H1 (cell line): ENCODE measurements at regions not wholly inside any gene's neighbourhood (a gene's known extent, or its start where the extent isn't known, plus 50 kb on each side); places are given as distances from the start of the nearest gene placed in this dataset.

Source experiments
- CTCF ChIA-PET: fragments of 300-600 bp; sonication (Branson Sonifier 250); formaldehyde crosslinking; loops from one replicate; lab custom pipeline; 2021; ENCODE audit not compliant: partially characterized antibody; lab: Charles Lee
- POLR2A ChIA-PET: fragments of 300-600 bp; sonication (Branson Sonifier 250); formaldehyde crosslinking; loops from one replicate; lab custom pipeline; 2021; ENCODE audit warnings: inconsistent platforms; ENCODE audit not compliant: partially characterized antibody; lab: Charles Lee
- DNase-seq, 2 experiments: peaks; one replicate each; pipeline versions ENCODE4 v3.0.0 to v3.0.0-alpha.2; 2010 to 2022; ENCODE audit warnings: low spot score in 2 of 2, low read depth in 1 of 2, mixed read lengths in 1 of 2
- FAIRE-seq: peaks from 2 replicates; lab custom pipeline; 2011; peaks lifted over from hg19 to GRCh38; lab: Jason Lieb, UNC
- H2AFZ ChIP-seq: 2 replicates; pipeline ENCODE4 v1.8.1; 2012; ENCODE audit warnings: low read length, inconsistent platforms
- H2AK5ac ChIP-seq: 2 replicates; pipeline ENCODE4 v1.6.1; 2013; ENCODE audit warnings: low read depth, low read length
- H2BK120ac ChIP-seq: replicated peaks from 2 replicates; pipeline ENCODE3; 2013; ENCODE audit warnings: low read depth, low read length, inconsistent platforms
- H2BK12ac ChIP-seq: 2 replicates; pipeline ENCODE4 v1.6.1; 2013; ENCODE audit warnings: low read depth, low read length
- H2BK15ac ChIP-seq: 2 replicates; pipeline ENCODE4 v1.6.1; 2013; ENCODE audit warnings: low read length
- H2BK20ac ChIP-seq: 2 replicates; pipeline ENCODE4 v1.6.1; 2013; ENCODE audit warnings: low read length
- H2BK5ac ChIP-seq: 2 replicates; pipeline ENCODE4 v1.6.1; 2013; ENCODE audit warnings: low read depth, low read length
- H3K14ac ChIP-seq: 2 replicates; pipeline ENCODE4 v1.6.1; 2013; ENCODE audit warnings: inconsistent platforms; ENCODE audit not compliant: insufficient read length
- H3K18ac ChIP-seq: 2 replicates; pipeline ENCODE4 v1.6.1; 2013; ENCODE audit warnings: low read length; ENCODE audit errors: extremely low read depth
- H3K23ac ChIP-seq: 2 replicates; pipeline ENCODE4 v1.6.1; 2013; ENCODE audit warnings: inconsistent platforms; ENCODE audit not compliant: insufficient read length
- H3K23me2 ChIP-seq: 2 replicates; pipeline ENCODE4 v1.6.1; 2013; ENCODE audit warnings: low read depth, low read length
- H3K27ac ChIP-seq: 2 replicates; pipeline ENCODE4 v1.6.1; 2011; ENCODE audit warnings: low read depth, low read length, inconsistent platforms
- H3K27me3 ChIP-seq, 4 experiments: replicated peaks in 1 of 4; 1 replicate in 1 of 4; 2 replicates in 3 of 4; pipeline versions ENCODE4 v1.6.1 to v1.8.1; 2011 to 2013; ENCODE audit warnings: low read length in 3 of 4, mild to moderate bottlenecking in 3 of 4, inconsistent platforms in 2 of 4, mixed read lengths in 2 of 4, moderate library complexity in 1 of 4; ENCODE audit not compliant: control insufficient read depth in 3 of 4, insufficient read depth in 3 of 4; ENCODE audit errors: extremely low read depth in 1 of 4
- H3K36me3 ChIP-seq, 4 experiments: 2 replicates each; pipeline versions ENCODE4 v1.6.1 to v1.8.1; 2011 to 2013; ENCODE audit warnings: mild to moderate bottlenecking in 4 of 4, low read length in 3 of 4, moderate library complexity in 2 of 4, control low read depth in 1 of 4, inconsistent platforms in 1 of 4; ENCODE audit not compliant: insufficient read depth in 4 of 4, control insufficient read depth in 2 of 4
- H3K4ac ChIP-seq: replicated peaks from 2 replicates; pipeline ENCODE3; 2013; ENCODE audit warnings: low read length, low read depth, mixed read lengths, inconsistent platforms; ENCODE audit not compliant: insufficient read length
- H3K4me1 ChIP-seq, 4 experiments: replicated peaks in 1 of 4; 1 replicate in 1 of 4; 2 replicates in 3 of 4; pipeline versions ENCODE4 v1.6.1 to v1.8.1; 2011 to 2013; ENCODE audit warnings: low read length in 3 of 4, inconsistent platforms in 2 of 4, mixed read lengths in 1 of 4; ENCODE audit not compliant: insufficient read depth in 4 of 4, control insufficient read depth in 3 of 4
- H3K4me2 ChIP-seq, 2 experiments: 2 replicates each; pipeline versions ENCODE4 v1.6.1 to v1.8.1; 2011 to 2013; ENCODE audit warnings: low read depth in 2 of 2, low read length in 2 of 2, control low read depth in 1 of 2, inconsistent platforms in 1 of 2, mild to moderate bottlenecking in 1 of 2; ENCODE audit not compliant: insufficient read depth in 1 of 2
- H3K4me3 ChIP-seq, 4 experiments: fragments of 200-600, 300-600 bp in 1 of 4; sonication (generic), shearing (Covaris generic), sonication (Bioruptor Twin) in 1 of 4; 2 replicates each; pipeline versions ENCODE4 v1.5.1 to v1.8.1; 2011 to 2016; ENCODE audit warnings: low read length in 4 of 4, low read depth in 3 of 4, control low read depth in 2 of 4, inconsistent platforms in 2 of 4, mild to moderate bottlenecking in 2 of 4, mixed read lengths in 1 of 4, moderate library complexity in 1 of 4; ENCODE audit not compliant: insufficient read depth in 2 of 4; ENCODE audit errors: extremely low read depth in 1 of 4
- H3K56ac ChIP-seq: replicated peaks from 2 replicates; pipeline ENCODE3; 2013; ENCODE audit warnings: low read depth, mild to moderate bottlenecking, mixed read lengths, low read length, inconsistent platforms; ENCODE audit not compliant: insufficient read length
- H3K79me1 ChIP-seq: 2 replicates; pipeline ENCODE4 v1.6.1; 2013; ENCODE audit warnings: low read depth, low read length, control low read depth
- H3K79me2 ChIP-seq, 2 experiments: 2 replicates each; pipeline versions ENCODE4 v1.6.1 to v1.8.1; 2012 to 2013; ENCODE audit warnings: low read length in 2 of 2, mild to moderate bottlenecking in 2 of 2, inconsistent platforms in 1 of 2; ENCODE audit not compliant: insufficient read depth in 2 of 2, control insufficient read depth in 1 of 2
- H3K9ac ChIP-seq, 4 experiments: replicated peaks in 1 of 4; 1 replicate in 1 of 4; 2 replicates in 3 of 4; pipeline versions ENCODE4 v1.6.1 to v1.8.1; 2011 to 2013; ENCODE audit warnings: low read depth in 3 of 4, low read length in 3 of 4, control low read depth in 2 of 4, mild to moderate bottlenecking in 2 of 4, moderate library complexity in 2 of 4, inconsistent platforms in 1 of 4; ENCODE audit errors: extremely low read depth in 1 of 4
- H3K9me3 ChIP-seq, 2 experiments: 2 replicates each; pipeline versions ENCODE4 v1.6.1 to v1.8.1; 2012 to 2013; ENCODE audit warnings: mild to moderate bottlenecking in 2 of 2, moderate library complexity in 2 of 2, control low read depth in 1 of 2, inconsistent platforms in 1 of 2, low read depth in 1 of 2, low read length in 1 of 2, mixed read lengths in 1 of 2; ENCODE audit not compliant: insufficient read depth in 2 of 2
- H4K20me1 ChIP-seq, 2 experiments: replicated peaks in 1 of 2; 2 replicates each; pipeline versions ENCODE3 to v1.8.1; 2011 to 2013; ENCODE audit warnings: inconsistent platforms in 2 of 2, low read length in 2 of 2, mild to moderate bottlenecking in 1 of 2; ENCODE audit not compliant: insufficient read depth in 2 of 2, control insufficient read depth in 1 of 2
- H4K5ac ChIP-seq: 2 replicates; pipeline ENCODE4 v1.6.1; 2013; ENCODE audit warnings: low read length, low read depth, mixed read lengths, inconsistent platforms; ENCODE audit not compliant: insufficient read length
- H4K8ac ChIP-seq: 2 replicates; pipeline ENCODE4 v1.8.0; 2013; ENCODE audit warnings: mild to moderate bottlenecking, moderate library complexity, low read length, inconsistent platforms; ENCODE audit not compliant: insufficient read depth; ENCODE audit errors: extremely low read depth
- H4K91ac ChIP-seq: replicated peaks from 2 replicates; pipeline ENCODE3; 2013; ENCODE audit warnings: low read length, mixed read lengths, inconsistent platforms; ENCODE audit not compliant: insufficient read length
- CBX5 ChIP-seq: fragments of 300-800, 300-1000 bp; sonication (generic); IDR thresholded peaks from 2 replicates; pipeline ENCODE4 v1.7.1; 2016; ENCODE audit warnings: antibody characterized with exemption, low read length, low read depth
- KDM1A ChIP-seq: fragments of 200-600, 300-600 bp; sonication (generic); IDR thresholded peaks from 2 replicates; pipeline ENCODE4 v1.7.1; 2016; ENCODE audit warnings: mild to moderate bottlenecking, low read length, borderline replicate concordance
- SIN3A ChIP-seq, 2 experiments: IDR thresholded peaks in 1 of 2; conservative IDR thresholded peaks in 1 of 2; 2 replicates each; pipeline ENCODE4 v1.6.1; 2011 to 2012; ENCODE audit warnings: low read length in 2 of 2, improper control_type of control experiment in 1 of 2, low read depth in 1 of 2, mild to moderate bottlenecking in 1 of 2
- WGBS, 2 experiments: shearing (Covaris generic) in 1 of 2; methylation state at CpG; one replicate each; pipeline versions ENCODE4 v1.1.6 to v1.1.7; 2013 to 2015; ENCODE audit warnings: low lambda C conversion rate in 2 of 2, mixed read lengths in 2 of 2, inconsistent platforms in 1 of 2, low coverage in 1 of 2, missing lambda C conversion rate in 1 of 2; ENCODE audit not compliant: insufficient replicate concordance in 2 of 2, insufficient coverage in 1 of 2, insufficient read length in 1 of 2; ENCODE audit errors: extremely low coverage in 1 of 2, missing lambda C conversion rate in 1 of 2; 5-methylcytosine and 5-hydroxymethylcytosine counted together

GRCh38 chr22:49348631-49349030 lies 479.0 kb downstream of the BRD1 start:
- WGBS, 2 experiments: 75% methylated on average over 9 of the region's 12 CpGs; no CpG with 5 or more reads in 1 of the 2 experiments
- TF ChIP-seq CBX5: no peak
- TF ChIP-seq SIN3A (conservative IDR thresholded peaks at IDR 0.05 in 1 of 2, IDR thresholded peaks at IDR 0.05 in 1 of 2; ENCODE audit: low read depth in 1 of 2, low read length in 2 of 2): no peak
- no peak for TF ChIP-seq KDM1A
- TF ChIP-seq, all 59 proteins: peak for 0
- no peak overlapping the region for H2BK20ac ChIP-seq
- H4K8ac ChIP-seq: no peak overlapping the region; the same call in 1 of the 2 replicates
- H2BK5ac ChIP-seq: no peak overlapping the region
- H2AFZ ChIP-seq: no peak overlapping the region
- H3K36me3 ChIP-seq: no peaks in the 10 kb centered on the region
- H3K18ac ChIP-seq: no peak overlapping the region
- no peak overlapping the region for H4K91ac ChIP-seq
- H3K23me2 ChIP-seq: no peaks in the 10 kb centered on the region
- no peak overlapping the region for H3K4ac ChIP-seq
- H2BK120ac ChIP-seq: no peak overlapping the region
- no peaks in the 10 kb centered on the region for H3K79me1 ChIP-seq
- H3K79me2 ChIP-seq: no peaks in the 10 kb centered on the region
- ChIA-PET CTCF (interaction anchor here (1.2 kb wide), 2 partner anchors 27 to 299 kb away, joined by 3 read pairs; no protein-coding TSS in a partner anchor), POLR2A (no interaction called here)
- H3K4me1 ChIP-seq: no peaks in the 10 kb centered on the region; a peak in 1 of 7 replicates
- H4K20me1 ChIP-seq: no peaks in the 10 kb centered on the region
- no peak overlapping the region for H3K23ac ChIP-seq
- no peak for DNase-seq
- H2AK5ac ChIP-seq: no peak overlapping the region
- H3K27me3 ChIP-seq: no peaks in the 10 kb centered on the region
- no peak overlapping the region for H3K27ac ChIP-seq
- H2BK15ac ChIP-seq: no peak overlapping the region
- H3K4me2 ChIP-seq: no peak overlapping the region
- H2BK12ac ChIP-seq: no peak overlapping the region
- H3K56ac ChIP-seq: no peak overlapping the region
- no peak for FAIRE-seq
- no peak overlapping the region for H3K14ac ChIP-seq
- no peak overlapping the region for H3K4me3 ChIP-seq
- no peak overlapping the region for H4K5ac ChIP-seq
- H3K9me3 ChIP-seq: no peaks in the 10 kb centered on the region
- no peak overlapping the region for H3K9ac ChIP-seq
